Esophagus muscularis mucosa (tissue), 4 donors: ENCODE measurements at regions not wholly inside any gene's neighbourhood (a gene's known extent, or its start where the extent isn't known, plus 50 kb on each side); places are given as distances from the start of the nearest gene placed in this dataset.

Experiments
- DNase-seq: peaks from one replicate; pipeline ENCODE4 v3.0.0-alpha.2; 2017; ENCODE audit errors: extremely low spot score
- H3K27ac ChIP-seq, 4 donors: fragments of 200-600 bp; sonication (generic); replicated peaks in 1 of 4; 1 replicate in 3 of 4; 2 replicates in 1 of 4; pipeline ENCODE4 v1.5.1; 2016 to 2019; ENCODE audit warnings: mild to moderate bottlenecking in 1 of 4
- H3K27me3 ChIP-seq, 4 donors: fragments of 200-600 bp; sonication (generic); one replicate each; pipeline versions ENCODE4 v1.5.1 to v1.6.0; 2016 to 2019
- H3K36me3 ChIP-seq, 4 donors: fragments of 200-600 bp; sonication (generic); one replicate each; pipeline ENCODE4 v1.5.1; 2016 to 2019
- H3K4me1 ChIP-seq, 4 donors: fragments of 200-600 bp; sonication (generic); one replicate each; pipeline ENCODE4 v1.5.1; 2016 to 2019
- H3K4me3 ChIP-seq, 4 donors: fragments of 200-600 bp; sonication (generic); 1 replicate in 2 of 4; 2 replicates in 2 of 4; pipeline ENCODE4 v1.5.1; 2016 to 2019; ENCODE audit warnings: mild to moderate bottlenecking in 4 of 4, moderate library complexity in 1 of 4
- H3K9me3 ChIP-seq, 4 donors: fragments of 200-600 bp; sonication (generic); 1 replicate in 3 of 4; 2 replicates in 1 of 4; pipeline ENCODE4 v1.5.1; 2016 to 2019
- CTCF ChIP-seq, 3 experiments: fragments of 200-600 bp in 2 of 3; fragments of 450-650 bp in 1 of 3; sonication (generic) in 2 of 3; IDR thresholded peaks; one replicate each; pipeline ENCODE4 v1.5.1; 2017 to 2019; ENCODE audit warnings: antibody characterized with exemption in 3 of 3, mild to moderate bottlenecking in 2 of 3, moderate library complexity in 1 of 3
- EP300 ChIP-seq: sonication (generic); formaldehyde crosslinking; IDR thresholded peaks from one replicate; pipeline ENCODE4 v1.6.1; 2017; ENCODE audit warnings: antibody characterized with exemption
- POLR2A ChIP-seq: fragments of 450-650 bp; IDR thresholded peaks from one replicate; pipeline ENCODE4 v1.6.1; 2017; ENCODE audit warnings: antibody characterized with exemption, moderate library complexity, mild to moderate bottlenecking, low read depth
- POLR2AphosphoS5 ChIP-seq, 2 donors: sonication (generic); formaldehyde crosslinking; IDR thresholded peaks; one replicate each; pipeline ENCODE4 v1.6.1; 2017; ENCODE audit warnings: antibody characterized with exemption in 2 of 2
- WGBS: methylation state at CpG from one replicate; pipeline ENCODE4 v1.1.5; 2018; 5-methylcytosine and 5-hydroxymethylcytosine counted together
- intact Hi-C: fragments of 100-400 bp; cut with DNase I; formaldehyde crosslinking; loops from one replicate; pipeline ENCODE4 v1.15.1; 2023

GRCh38 chr19:31068268-31068667, 281.0 kb downstream of the TSHZ3 start:
- DNase-seq = no peak
- H3K4me1 ChIP-seq = peaks cover 0 to 7% (median 3%) of the 10 kb centered on the region in 4 donors
- 85% methylated on average over 6 of the region's 6 CpGs for WGBS
- intact Hi-C loops = no loop called here
- H3K27me3 ChIP-seq = peaks cover 0 to 10% (median 0%) of the 10 kb centered on the region in 4 donors
- no peaks in the 10 kb centered on the region for H3K36me3 ChIP-seq
- no peak overlapping the region for H3K27ac ChIP-seq
- no peak for TF ChIP-seq EP300
- no peak for TF ChIP-seq POLR2A
- TF ChIP-seq POLR2AphosphoS5 (IDR thresholded peaks at IDR 0.05) = no peak
- TF ChIP-seq CTCF (IDR thresholded peaks at IDR 0.05) = no peak
- H3K4me3 ChIP-seq = no peak overlapping the region
- no peaks in the 10 kb centered on the region for H3K9me3 ChIP-seq

- 73% methylated on average over 9 of the region's 9 CpGs for WGBS
- Histone ChIP-seq H3K27ac (no peak overlapping the region), H3K4me1 (peaks cover 0 to 7% (median 3%) of the 10 kb centered on the region in 4 donors), H3K27me3 (peaks cover 0 to 9% (median 0%) of the 10 kb centered on the region in 4 donors), H3K36me3 (no peaks in the 10 kb centered on the region), H3K4me3 (no peak overlapping the region), H3K9me3 (no peaks in the 10 kb centered on the region)
- intact Hi-C loops = no loop called here
- TF ChIP-seq CTCF (IDR thresholded peaks at IDR 0.05) (no peak), EP300 (no peak), POLR2A (no peak)
- DNase-seq = no peak
These were observed 282.9 kb downstream of the TSHZ3 start for GRCh38 chr19:31066385-31066784.

- Histone ChIP-seq H3K9me3 (no peaks in the 10 kb centered on the region), H3K27ac (no peak overlapping the region), H3K4me1 (no peaks in the 10 kb centered on the region), H3K27me3 (peaks cover 0 to 9% (median 0%) of the 10 kb centered on the region in 4 donors), H3K36me3 (no peaks in the 10 kb centered on the region), H3K4me3 (no peak overlapping the region)
- WGBS = 83% methylated on average over 9 of the region's 9 CpGs
- TF ChIP-seq POLR2AphosphoS5 (IDR thresholded peaks at IDR 0.05) = no peak
- no peak for TF ChIP-seq CTCF (IDR thresholded peaks at IDR 0.05)
- TF ChIP-seq EP300 = no peak
- TF ChIP-seq POLR2A = no peak
- no peak for DNase-seq
- intact Hi-C loops = no loop called here
These were observed 284.7 kb downstream of the TSHZ3 start for GRCh38 chr19:31064491-31064890.

GRCh38 chr19:31058676-31059340, 290.4 kb downstream of the TSHZ3 start:
- intact Hi-C loops = no loop called here
- TF ChIP-seq POLR2AphosphoS5 (IDR thresholded peaks at IDR 0.05) (no peak), POLR2A (no peak), CTCF (IDR thresholded peaks at IDR 0.05) (no peak), EP300 (no peak)
- 76% methylated on average over 2 of the region's 3 CpGs for WGBS
- Histone ChIP-seq H3K27ac (no peak overlapping the region), H3K9me3 (no peaks in the 10 kb centered on the region), H3K36me3 (no peaks in the 10 kb centered on the region), H3K27me3 (no peaks in the 10 kb centered on the region), H3K4me3 (no peak overlapping the region), H3K4me1 (no peaks in the 10 kb centered on the region)
- peak; percentile 70 for DNase-seq

- Histone ChIP-seq H3K27ac (no peak overlapping the region), H3K4me1 (no peaks in the 10 kb centered on the region), H3K4me3 (no peak overlapping the region), H3K36me3 (no peaks in the 10 kb centered on the region), H3K9me3 (no peaks in the 10 kb centered on the region), H3K27me3 (no peaks in the 10 kb centered on the region)
- intact Hi-C loops = no loop called here
- WGBS = 72% methylated on average over 2 of the region's 2 CpGs
- TF ChIP-seq POLR2A = no peak
- no peak for TF ChIP-seq CTCF (IDR thresholded peaks at IDR 0.05)
- TF ChIP-seq EP300 = no peak
- no peak for TF ChIP-seq POLR2AphosphoS5 (IDR thresholded peaks at IDR 0.05)
- DNase-seq = peak; percentile 74
These were observed 291.8 kb downstream of the TSHZ3 start for GRCh38 chr19:31057476-31057875.
